ENCODE measurements at regions not wholly inside any gene's neighbourhood (a gene's known extent, or its start where the extent isn't known, plus 50 kb on each side); places are given as distances from the start of the nearest gene placed in this dataset.

DNA sequence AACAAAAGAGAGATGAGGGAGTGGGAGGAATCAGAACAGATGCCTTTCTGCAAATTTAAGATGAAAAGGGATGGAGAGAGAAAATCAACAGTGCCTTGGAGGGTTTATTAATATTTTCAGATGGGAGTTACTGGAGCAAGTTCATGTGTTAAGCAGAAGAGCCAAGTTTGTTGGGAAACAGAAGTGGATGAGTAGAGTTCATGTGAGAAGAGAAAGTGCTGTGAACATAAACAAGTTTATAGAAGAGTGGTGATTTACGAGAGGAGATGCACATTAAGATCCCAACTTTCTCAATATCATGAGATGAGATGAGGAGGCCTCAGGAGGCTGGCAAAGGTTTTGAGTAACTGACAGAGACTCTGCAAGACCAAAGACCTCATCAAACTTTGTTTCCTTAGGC is 274.1 kb upstream of the HTR2A start:
- Histone ChIP-seq H3K4me1 (ENCODE audit: control insufficient read depth in 5 of 5, insufficient read depth in 5 of 5, low read length in 5 of 5) (peaks cover 0 to 11% (median 0%) of the 10 kb centered on the region in 5 donors), H3K27ac (ENCODE audit: low read depth, low read length) (no peak overlapping the region), H3K36me3 (ENCODE audit: control insufficient read depth in 5 of 5, insufficient read depth in 5 of 5, low read length in 5 of 5) (no peaks in the 10 kb centered on the region), H3K9me3 (ENCODE audit: control insufficient read depth in 5 of 5, low read length in 5 of 5) (no peaks in the 10 kb centered on the region), H3K27me3 (ENCODE audit: control insufficient read depth in 5 of 5, insufficient read depth in 4 of 5, low read length in 5 of 5) (no peaks in the 10 kb centered on the region), H3K9ac (ENCODE audit: low read length in 5 of 5) (no peak overlapping the region), H3K4me3 (ENCODE audit: low read depth in 1 of 5, low read length in 5 of 5) (no peak overlapping the region)

DNA sequence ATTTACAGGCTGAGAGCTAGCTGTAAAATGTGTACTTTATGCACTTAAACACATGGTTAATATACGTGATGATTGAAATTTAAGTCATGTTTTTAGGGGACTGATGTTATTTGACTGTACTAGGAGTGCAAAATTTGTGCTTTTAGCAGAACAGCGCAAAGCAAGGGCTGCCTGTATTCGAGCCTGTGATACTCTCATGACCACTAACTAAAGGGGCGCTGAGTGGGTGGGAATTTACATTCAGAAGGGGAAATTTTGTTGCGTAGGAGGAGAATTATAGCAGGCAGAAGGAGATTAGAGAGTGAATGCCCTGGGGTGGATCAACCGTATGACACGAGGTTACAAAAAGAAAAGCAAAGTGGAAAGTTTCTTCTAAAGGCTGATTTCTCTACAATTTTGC is 271.8 kb upstream of the HTR2A start:
- H3K4me3 ChIP-seq (ENCODE audit: low read depth in 1 of 5, low read length in 5 of 5) = no peak overlapping the region
- no peak overlapping the region for H3K9ac ChIP-seq (ENCODE audit: low read length in 5 of 5)
- H3K9me3 ChIP-seq (ENCODE audit: control insufficient read depth in 5 of 5, low read length in 5 of 5) = no peaks in the 10 kb centered on the region
- H3K27me3 ChIP-seq (ENCODE audit: control insufficient read depth in 5 of 5, insufficient read depth in 4 of 5, low read length in 5 of 5) = no peaks in the 10 kb centered on the region
- H3K27ac ChIP-seq (ENCODE audit: low read depth, low read length) = no peak overlapping the region
- peaks cover 0 to 7% (median 0%) of the 10 kb centered on the region in 5 donors for H3K4me1 ChIP-seq (ENCODE audit: control insufficient read depth in 5 of 5, insufficient read depth in 5 of 5, low read length in 5 of 5)
- H3K36me3 ChIP-seq (ENCODE audit: control insufficient read depth in 5 of 5, insufficient read depth in 5 of 5, low read length in 5 of 5) = no peaks in the 10 kb centered on the region

DNA sequence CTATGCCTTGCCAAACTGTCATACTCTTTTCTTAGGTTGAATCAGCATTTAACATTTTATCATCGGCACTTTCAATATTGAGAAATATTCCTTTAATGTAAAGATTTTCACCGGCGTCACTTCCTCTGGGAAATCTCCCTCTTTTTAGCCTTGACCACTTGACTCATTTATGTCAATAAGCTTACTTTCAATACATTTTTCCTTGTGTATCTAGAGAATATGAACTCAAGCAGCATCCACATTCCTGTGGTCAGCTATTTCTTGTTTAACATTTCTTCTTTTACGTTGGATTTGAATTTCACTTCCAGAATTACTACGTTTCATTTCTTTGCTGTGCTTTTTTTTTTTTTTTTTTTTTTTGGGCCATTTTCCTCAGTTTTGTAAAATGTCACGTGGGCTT is 271.2 kb upstream of the HTR2A start:
- H3K4me1 ChIP-seq (ENCODE audit: control insufficient read depth in 5 of 5, insufficient read depth in 5 of 5, low read length in 5 of 5) = peaks cover 0 to 3% (median 0%) of the 10 kb centered on the region in 5 donors
- no peaks in the 10 kb centered on the region for H3K9me3 ChIP-seq (ENCODE audit: control insufficient read depth in 5 of 5, low read length in 5 of 5)

DNA sequence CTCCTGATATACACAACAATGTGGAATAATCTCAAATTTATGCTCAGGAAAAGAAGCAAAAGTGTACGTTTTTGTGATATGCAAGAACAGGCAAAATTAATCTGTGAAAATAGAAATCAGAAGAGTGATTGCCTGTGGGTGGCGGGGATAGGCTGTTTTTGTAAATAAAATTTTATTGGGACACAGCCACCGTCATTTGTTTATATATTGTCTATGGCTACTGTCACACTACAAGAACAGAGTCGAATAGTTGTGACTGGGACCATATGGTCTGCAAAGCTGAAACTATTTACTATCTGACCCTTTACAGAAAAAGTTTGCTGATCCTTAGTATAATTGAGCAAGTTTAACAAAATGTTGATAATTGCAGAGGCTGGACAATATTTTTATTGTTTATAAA is 269.5 kb upstream of the HTR2A start:
- Histone ChIP-seq H3K4me3 (ENCODE audit: low read depth in 1 of 5, low read length in 5 of 5) (no peak overlapping the region), H3K9ac (ENCODE audit: low read length in 5 of 5) (no peak overlapping the region), H3K27me3 (ENCODE audit: control insufficient read depth in 5 of 5, insufficient read depth in 4 of 5, low read length in 5 of 5) (no peaks in the 10 kb centered on the region), H3K36me3 (ENCODE audit: control insufficient read depth in 5 of 5, insufficient read depth in 5 of 5, low read length in 5 of 5) (no peaks in the 10 kb centered on the region), H3K4me1 (ENCODE audit: control insufficient read depth in 5 of 5, insufficient read depth in 5 of 5, low read length in 5 of 5) (peaks cover 0 to 3% (median 0%) of the 10 kb centered on the region in 5 donors), H3K27ac (ENCODE audit: low read depth, low read length) (no peak overlapping the region), H3K9me3 (ENCODE audit: control insufficient read depth in 5 of 5, low read length in 5 of 5) (no peaks in the 10 kb centered on the region)

More for the DNA sequence above, 271.2 kb upstream of the HTR2A start:
- H3K36me3 ChIP-seq (ENCODE audit: control insufficient read depth in 5 of 5, insufficient read depth in 5 of 5, low read length in 5 of 5) = no peaks in the 10 kb centered on the region
- H3K4me3 ChIP-seq (ENCODE audit: low read depth in 1 of 5, low read length in 5 of 5) = no peak overlapping the region
- no peak overlapping the region for H3K9ac ChIP-seq (ENCODE audit: low read length in 5 of 5)
- no peak overlapping the region for H3K27ac ChIP-seq (ENCODE audit: low read depth, low read length)
- H3K27me3 ChIP-seq (ENCODE audit: control insufficient read depth in 5 of 5, insufficient read depth in 4 of 5, low read length in 5 of 5) = no peaks in the 10 kb centered on the region

DNA sequence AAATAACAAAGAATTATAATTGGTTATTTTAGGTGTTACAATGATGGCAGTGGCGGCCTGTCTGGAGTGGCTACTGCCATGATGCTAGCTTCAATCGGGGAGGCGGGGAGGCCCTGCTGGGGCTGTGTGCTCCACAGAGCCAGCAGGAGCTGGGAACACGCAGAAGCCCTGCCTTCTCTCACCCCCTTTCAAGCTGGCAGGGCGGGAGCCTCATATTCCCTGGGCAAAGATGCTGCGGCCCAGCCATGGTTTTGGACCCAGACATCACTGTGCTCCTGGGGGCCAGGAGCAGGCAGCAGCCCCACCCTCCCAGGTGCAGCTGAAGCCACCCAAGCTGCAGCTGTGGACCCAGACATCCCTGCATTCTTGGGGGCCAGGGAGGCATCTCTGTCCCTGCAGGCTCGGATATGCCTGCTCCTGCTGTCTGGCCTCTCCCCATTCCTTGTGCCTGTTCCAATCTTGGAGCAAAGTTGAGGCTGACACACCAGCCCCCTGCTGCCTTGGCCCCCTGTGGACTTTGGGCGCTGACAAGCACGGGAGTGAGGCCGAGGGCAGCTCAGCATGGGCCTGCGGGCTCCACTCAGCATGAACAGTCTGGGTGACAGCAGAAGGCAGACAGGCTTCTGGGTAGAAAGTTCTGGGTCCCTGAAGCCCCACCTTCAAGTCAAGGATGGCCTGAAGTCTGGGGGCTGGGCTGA is 263.1 kb upstream of the HTR2A start:
- H3K9ac ChIP-seq (ENCODE audit: low read length in 5 of 5) = no peak overlapping the region
- no peak overlapping the region for H3K4me3 ChIP-seq (ENCODE audit: low read depth in 1 of 5, low read length in 5 of 5)
- H3K4me1 ChIP-seq (ENCODE audit: control insufficient read depth in 5 of 5, insufficient read depth in 5 of 5, low read length in 5 of 5) = no peaks in the 10 kb centered on the region
- no peaks in the 10 kb centered on the region for H3K9me3 ChIP-seq (ENCODE audit: control insufficient read depth in 5 of 5, low read length in 5 of 5)
- H3K36me3 ChIP-seq (ENCODE audit: control insufficient read depth in 5 of 5, insufficient read depth in 5 of 5, low read length in 5 of 5) = no peaks in the 10 kb centered on the region
- no peak overlapping the region for H3K27ac ChIP-seq (ENCODE audit: low read depth, low read length)
- peaks cover 0 to 4% (median 0%) of the 10 kb centered on the region in 5 donors for H3K27me3 ChIP-seq (ENCODE audit: control insufficient read depth in 5 of 5, insufficient read depth in 4 of 5, low read length in 5 of 5)

DNA sequence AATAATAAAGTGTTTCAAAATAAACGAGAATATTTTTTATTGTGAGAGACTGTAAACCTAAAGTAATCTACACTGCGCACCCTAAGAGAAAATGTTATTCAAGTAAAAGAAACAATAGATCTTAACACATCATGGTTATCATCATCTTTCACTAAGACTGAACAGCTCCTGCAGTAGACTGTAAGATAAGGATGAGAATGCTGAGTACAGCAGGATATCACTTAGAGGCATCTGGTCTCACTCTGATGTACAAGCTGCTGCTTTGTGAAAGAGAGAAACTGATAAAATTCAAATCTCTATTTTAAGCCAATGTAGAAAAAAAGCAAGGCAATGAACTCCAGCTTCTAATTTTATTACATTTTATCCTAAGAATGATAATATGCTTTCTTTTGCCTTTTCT is 261.7 kb upstream of the HTR2A start:
- Histone ChIP-seq H3K27me3 (ENCODE audit: control insufficient read depth in 5 of 5, insufficient read depth in 4 of 5, low read length in 5 of 5) (peaks cover 0 to 4% (median 0%) of the 10 kb centered on the region in 5 donors), H3K36me3 (ENCODE audit: control insufficient read depth in 5 of 5, insufficient read depth in 5 of 5, low read length in 5 of 5) (no peaks in the 10 kb centered on the region), H3K4me1 (ENCODE audit: control insufficient read depth in 5 of 5, insufficient read depth in 5 of 5, low read length in 5 of 5) (no peaks in the 10 kb centered on the region), H3K9me3 (ENCODE audit: control insufficient read depth in 5 of 5, low read length in 5 of 5) (no peaks in the 10 kb centered on the region), H3K27ac (ENCODE audit: low read depth, low read length) (no peak overlapping the region), H3K9ac (ENCODE audit: low read length in 5 of 5) (no peak overlapping the region), H3K4me3 (ENCODE audit: low read depth in 1 of 5, low read length in 5 of 5) (no peak overlapping the region)

DNA sequence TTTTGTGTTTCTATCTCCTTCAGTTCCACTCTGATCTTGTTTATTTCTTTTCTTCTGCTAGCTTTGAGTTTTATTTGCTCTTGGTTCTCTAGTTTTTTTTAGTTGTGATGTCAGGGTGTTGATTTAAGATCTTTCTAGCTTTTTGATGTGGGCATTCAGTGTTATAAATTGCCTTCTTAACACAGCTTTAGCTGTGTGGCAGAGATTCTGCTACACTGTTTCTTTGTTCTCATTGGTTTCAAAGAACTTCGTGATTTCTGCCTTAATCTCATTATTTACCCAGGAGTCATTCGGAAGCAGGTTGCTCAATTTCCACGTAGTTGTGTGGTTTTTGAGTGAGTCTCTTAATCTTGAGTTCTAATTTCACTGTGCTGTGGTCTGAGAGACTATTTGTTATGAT is 251.7 kb upstream of the HTR2A start:
- no peaks in the 10 kb centered on the region for H3K36me3 ChIP-seq (ENCODE audit: control insufficient read depth in 5 of 5, insufficient read depth in 5 of 5, low read length in 5 of 5)
- no peak overlapping the region for H3K9ac ChIP-seq (ENCODE audit: low read length in 5 of 5)
- H3K27me3 ChIP-seq (ENCODE audit: control insufficient read depth in 5 of 5, insufficient read depth in 4 of 5, low read length in 5 of 5) = no peaks in the 10 kb centered on the region
- H3K9me3 ChIP-seq (ENCODE audit: control insufficient read depth in 5 of 5, low read length in 5 of 5) = no peaks in the 10 kb centered on the region
- no peak overlapping the region for H3K4me3 ChIP-seq (ENCODE audit: low read depth in 1 of 5, low read length in 5 of 5)
- H3K4me1 ChIP-seq (ENCODE audit: control insufficient read depth in 5 of 5, insufficient read depth in 5 of 5, low read length in 5 of 5) = no peaks in the 10 kb centered on the region
- no peak overlapping the region for H3K27ac ChIP-seq (ENCODE audit: low read depth, low read length)

DNA sequence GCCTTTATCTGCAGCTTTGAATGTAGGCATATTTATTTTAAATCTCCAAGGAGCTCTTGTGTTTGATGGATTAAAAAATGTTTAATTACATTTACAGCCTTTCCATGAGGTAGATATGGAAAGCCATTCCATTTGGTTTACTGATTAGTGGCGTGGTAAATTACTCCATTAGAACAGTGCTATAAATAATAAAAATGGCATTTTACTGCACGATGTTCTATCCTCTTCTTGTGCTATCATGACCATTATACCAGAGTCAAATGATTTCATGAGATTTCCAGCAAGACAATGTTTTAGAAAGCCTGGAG is 250.9 kb upstream of the HTR2A start:
- Histone ChIP-seq H3K27me3 (ENCODE audit: control insufficient read depth in 5 of 5, insufficient read depth in 4 of 5, low read length in 5 of 5) (no peaks in the 10 kb centered on the region), H3K4me3 (ENCODE audit: low read depth in 1 of 5, low read length in 5 of 5) (no peak overlapping the region), H3K4me1 (ENCODE audit: control insufficient read depth in 5 of 5, insufficient read depth in 5 of 5, low read length in 5 of 5) (no peaks in the 10 kb centered on the region), H3K27ac (ENCODE audit: low read depth, low read length) (no peak overlapping the region), H3K9me3 (ENCODE audit: control insufficient read depth in 5 of 5, low read length in 5 of 5) (no peaks in the 10 kb centered on the region), H3K36me3 (ENCODE audit: control insufficient read depth in 5 of 5, insufficient read depth in 5 of 5, low read length in 5 of 5) (no peaks in the 10 kb centered on the region), H3K9ac (ENCODE audit: low read length in 5 of 5) (no peak overlapping the region)

DNA sequence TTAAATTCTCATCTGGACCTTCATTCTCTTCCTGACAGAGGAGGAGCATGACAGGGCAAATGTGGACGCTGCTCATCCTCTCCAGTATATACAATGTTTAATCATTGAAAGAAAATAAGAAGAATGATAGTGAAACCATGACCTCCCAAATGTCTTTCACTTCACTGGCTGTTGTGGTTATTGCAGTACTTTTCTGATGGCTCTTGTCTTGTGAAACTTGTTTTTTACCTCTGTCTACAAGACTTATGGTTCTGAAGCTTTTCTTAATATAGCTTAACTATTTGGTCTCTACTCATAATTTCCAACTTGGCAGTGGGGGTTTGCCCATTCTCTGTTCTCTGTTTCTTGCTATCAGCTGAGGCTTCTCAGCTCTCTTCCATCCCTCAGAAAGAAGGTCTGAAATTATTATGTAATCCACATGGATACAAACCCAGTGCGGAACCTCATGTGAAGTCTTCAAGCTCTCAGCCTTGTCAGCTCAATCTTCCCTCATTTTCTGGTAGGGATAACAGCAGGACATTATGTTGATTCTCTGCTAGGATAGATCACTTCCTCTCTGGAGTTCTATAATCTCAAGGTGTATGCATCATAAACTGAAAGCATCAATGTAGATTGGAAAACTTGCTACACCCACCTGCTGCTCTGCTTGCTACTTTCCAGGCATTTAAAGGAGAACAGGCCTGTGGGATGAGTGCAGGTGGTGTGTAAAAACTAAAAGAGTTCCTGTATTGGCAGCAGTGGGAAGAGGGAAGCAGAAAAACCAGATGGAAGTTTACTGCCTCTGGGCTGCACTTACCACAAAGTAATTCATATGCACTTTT is 250.3 kb upstream of the HTR2A start:
- Histone ChIP-seq H3K36me3 (ENCODE audit: control insufficient read depth in 5 of 5, insufficient read depth in 5 of 5, low read length in 5 of 5) (no peaks in the 10 kb centered on the region), H3K4me1 (ENCODE audit: control insufficient read depth in 5 of 5, insufficient read depth in 5 of 5, low read length in 5 of 5) (no peaks in the 10 kb centered on the region), H3K4me3 (ENCODE audit: low read depth in 1 of 5, low read length in 5 of 5) (no peak overlapping the region), H3K9ac (ENCODE audit: low read length in 5 of 5) (no peak overlapping the region), H3K27ac (ENCODE audit: low read depth, low read length) (no peak overlapping the region), H3K9me3 (ENCODE audit: control insufficient read depth in 5 of 5, low read length in 5 of 5) (no peaks in the 10 kb centered on the region), H3K27me3 (ENCODE audit: control insufficient read depth in 5 of 5, insufficient read depth in 4 of 5, low read length in 5 of 5) (no peaks in the 10 kb centered on the region)

DNA sequence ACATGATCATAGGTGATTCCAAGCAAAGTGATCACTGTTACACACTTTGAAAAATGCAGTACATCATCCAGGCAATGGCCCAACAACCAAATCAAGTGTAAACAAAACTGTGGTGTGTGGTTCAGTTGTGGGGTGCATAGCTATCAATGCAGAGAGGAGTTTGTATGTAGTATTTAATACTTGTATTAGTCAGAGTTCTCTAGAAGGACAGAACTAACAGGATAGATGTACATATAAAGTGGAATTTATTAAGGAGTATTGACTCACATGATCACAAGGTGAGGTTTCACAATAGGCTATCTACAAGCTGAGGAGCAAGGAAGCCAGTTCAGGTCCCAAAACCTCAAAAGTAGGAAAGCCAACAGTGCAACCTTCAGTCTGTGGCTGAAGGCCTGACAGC is 249.3 kb upstream of the HTR2A start:
- no peaks in the 10 kb centered on the region for H3K4me1 ChIP-seq (ENCODE audit: control insufficient read depth in 5 of 5, insufficient read depth in 5 of 5, low read length in 5 of 5)
- no peaks in the 10 kb centered on the region for H3K9me3 ChIP-seq (ENCODE audit: control insufficient read depth in 5 of 5, low read length in 5 of 5)
- no peak overlapping the region for H3K27ac ChIP-seq (ENCODE audit: low read depth, low read length)
- H3K9ac ChIP-seq (ENCODE audit: low read length in 5 of 5) = no peak overlapping the region
- no peaks in the 10 kb centered on the region for H3K36me3 ChIP-seq (ENCODE audit: control insufficient read depth in 5 of 5, insufficient read depth in 5 of 5, low read length in 5 of 5)
- no peaks in the 10 kb centered on the region for H3K27me3 ChIP-seq (ENCODE audit: control insufficient read depth in 5 of 5, insufficient read depth in 4 of 5, low read length in 5 of 5)
- H3K4me3 ChIP-seq (ENCODE audit: low read depth in 1 of 5, low read length in 5 of 5) = no peak overlapping the region

Measured in subcutaneous abdominal adipose tissue (tissue), 5 donors.